ENCODE measurements at regions not wholly inside any gene's neighbourhood (a gene's known extent, or its start where the extent isn't known, plus 50 kb on each side); places are given as distances from the start of the nearest gene placed in this dataset.

DNA sequence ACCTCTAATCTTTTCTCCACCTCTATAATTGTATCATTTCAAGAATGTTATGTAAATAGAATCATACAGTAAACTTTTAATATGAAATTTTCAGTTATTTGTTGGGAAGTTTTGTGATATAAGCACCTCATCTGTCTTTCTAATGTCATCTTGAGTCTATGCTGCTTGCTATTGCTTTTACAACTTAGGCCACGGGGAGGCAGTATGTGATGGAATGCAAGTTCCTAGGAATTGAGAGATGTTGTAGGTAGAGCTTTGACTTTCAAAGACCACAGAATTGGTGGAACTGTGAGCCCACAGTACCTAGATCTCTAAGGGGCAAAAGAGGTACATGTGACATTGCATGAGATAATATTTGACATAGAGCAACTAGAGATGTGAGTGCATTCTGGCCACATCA lies 328.3 kb downstream of the MFSD1 start:
- no peak for DNase-seq (ENCODE audit: low spot score)

DNA sequence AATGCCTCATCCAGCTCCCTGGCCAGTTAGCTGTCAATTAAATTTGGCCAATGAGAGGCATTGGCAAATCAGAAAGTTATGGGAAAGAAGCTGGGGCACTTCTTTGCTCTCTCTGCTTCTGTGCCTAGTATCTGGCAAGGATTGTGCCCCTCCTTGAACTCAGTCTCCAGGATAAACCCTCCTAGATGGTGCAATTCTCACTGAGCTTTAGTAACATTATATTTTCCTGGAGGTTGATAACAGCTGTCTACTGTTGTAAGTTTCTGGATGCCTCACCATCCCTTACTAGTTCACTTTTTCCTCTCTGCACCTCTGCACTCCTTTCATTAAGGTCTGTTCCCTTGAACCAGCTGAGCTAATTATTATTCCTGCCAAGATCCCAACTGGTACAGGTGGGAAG lies 329.5 kb downstream of the MFSD1 start:
- DNase-seq (ENCODE audit: low spot score): no peak

DNA sequence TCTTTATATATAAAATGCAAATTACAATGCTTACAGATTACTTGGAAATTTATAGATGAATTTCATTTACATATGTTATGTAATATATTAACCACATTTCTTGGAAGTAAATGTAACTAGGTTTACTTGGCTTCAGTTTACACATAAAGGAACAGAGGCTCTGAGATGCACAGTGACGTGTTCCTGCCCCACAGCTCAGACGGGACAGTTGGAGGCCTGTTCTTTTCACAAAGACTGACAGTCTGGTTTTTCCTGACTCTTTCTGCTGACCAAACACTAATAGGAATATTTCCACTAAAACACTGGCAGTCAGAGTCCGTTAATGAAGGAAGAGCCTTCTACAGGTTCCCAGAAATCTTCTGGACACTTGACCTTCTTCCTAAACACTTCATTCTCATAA lies 336.1 kb downstream of the MFSD1 start:
- no peak for DNase-seq (ENCODE audit: low spot score)

DNA sequence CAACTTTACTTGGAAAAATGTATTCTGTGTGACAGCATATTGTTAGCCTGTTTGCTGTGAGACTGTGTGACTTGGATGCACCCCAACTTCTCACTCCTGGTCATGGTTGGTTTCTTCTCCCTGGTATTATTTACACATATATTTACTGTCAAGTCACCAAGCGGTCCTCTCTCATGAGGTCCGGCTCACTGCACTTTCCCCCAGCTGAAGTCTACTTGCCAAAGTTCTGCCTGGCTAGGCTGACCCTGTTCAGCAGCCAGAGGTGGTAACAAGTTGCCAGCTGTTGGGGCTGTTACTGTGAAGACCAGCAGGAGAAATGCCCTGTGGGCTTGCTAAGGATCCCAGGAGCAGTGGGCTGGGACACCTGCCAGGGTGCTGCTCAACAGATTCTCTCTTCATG lies 337.5 kb downstream of the MFSD1 start:
- DNase-seq (ENCODE audit: low spot score): no peak

DNA sequence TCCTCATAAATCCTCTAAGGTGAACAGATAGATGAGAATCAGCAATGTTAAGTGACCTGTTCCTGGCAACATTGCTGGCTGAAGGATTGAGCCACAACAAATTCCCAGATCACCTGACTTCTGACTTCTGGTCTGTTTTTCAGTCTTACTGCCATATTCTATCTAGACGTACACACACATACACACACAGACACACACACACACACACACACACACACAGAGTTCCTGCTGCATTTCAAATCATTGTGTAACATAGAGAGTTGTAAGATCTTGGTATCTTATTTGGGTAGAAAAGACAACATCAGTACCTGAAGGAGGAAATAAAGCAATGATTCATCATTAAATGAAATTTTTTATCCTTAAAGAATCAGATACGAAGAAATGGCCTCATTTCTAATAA lies 342.6 kb downstream of the MFSD1 start:
- no peak for DNase-seq (ENCODE audit: low spot score)

DNA sequence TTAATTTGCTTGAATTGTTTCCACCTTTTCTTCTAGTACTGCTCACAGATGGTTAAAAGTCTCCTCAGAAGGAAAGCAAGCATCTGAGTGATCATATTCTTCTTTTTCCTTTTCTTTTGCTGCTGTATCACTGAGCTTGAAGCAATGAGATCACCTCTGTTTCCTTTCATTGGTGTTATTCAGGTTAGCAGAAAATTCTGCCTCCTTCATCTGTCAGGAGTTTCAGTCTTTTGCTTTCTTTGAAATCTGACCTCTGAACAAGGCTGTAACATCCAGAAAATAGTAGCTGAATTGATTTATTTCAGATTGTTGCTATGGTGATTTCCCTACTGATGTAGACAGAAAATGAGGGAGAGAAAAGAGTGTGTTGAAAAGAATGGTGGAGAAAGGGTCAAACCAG lies 343.0 kb downstream of the MFSD1 start:
- no peak for DNase-seq (ENCODE audit: low spot score)

DNA sequence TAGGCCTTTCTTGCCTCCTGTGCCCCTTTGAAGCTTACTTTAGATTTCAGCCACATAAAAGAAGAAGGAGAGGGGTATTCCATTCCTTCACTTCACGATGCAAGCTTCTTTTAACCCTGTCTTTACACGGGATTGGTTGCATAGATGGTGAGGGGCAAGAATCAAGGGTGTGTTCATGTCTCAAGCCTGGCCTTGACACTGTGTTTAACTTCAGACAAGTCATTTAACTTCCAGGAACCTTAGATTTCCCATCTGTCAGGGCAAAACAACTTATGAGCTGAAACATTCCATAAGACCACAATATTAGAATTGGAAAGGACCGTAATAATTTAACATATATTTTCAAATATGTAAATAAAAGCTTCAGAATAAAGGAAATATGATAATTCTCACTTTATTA lies 344.5 kb downstream of the MFSD1 start:
- no peak for DNase-seq (ENCODE audit: low spot score)

DNA sequence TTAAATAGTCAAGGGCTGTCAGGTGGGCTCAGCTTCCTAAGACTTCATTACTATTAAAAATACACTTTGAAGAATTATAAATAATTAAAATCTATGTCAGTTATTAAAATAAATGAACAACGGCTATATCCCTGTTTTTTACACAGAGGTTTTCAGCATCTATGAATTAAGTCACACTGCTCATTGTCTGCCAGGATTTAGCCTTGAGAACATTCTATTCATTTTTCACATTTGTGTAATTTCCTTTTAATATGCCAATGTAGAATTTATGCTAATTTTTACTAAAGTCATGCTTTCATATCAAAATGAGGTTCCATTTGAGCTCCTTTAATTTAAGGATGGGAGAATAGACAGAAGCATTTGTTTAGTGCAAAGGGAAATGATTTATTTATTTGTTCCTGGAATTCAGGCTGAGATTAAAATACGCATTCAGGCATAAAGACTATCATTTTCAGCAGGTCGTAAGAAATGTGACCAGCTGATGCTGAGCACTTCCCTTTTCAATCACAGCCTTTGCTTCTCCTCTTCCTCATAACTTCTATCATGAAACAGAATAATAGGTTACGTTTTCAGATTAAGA lies 345.1 kb downstream of the MFSD1 start:
- no peak for DNase-seq (ENCODE audit: low spot score)

DNA sequence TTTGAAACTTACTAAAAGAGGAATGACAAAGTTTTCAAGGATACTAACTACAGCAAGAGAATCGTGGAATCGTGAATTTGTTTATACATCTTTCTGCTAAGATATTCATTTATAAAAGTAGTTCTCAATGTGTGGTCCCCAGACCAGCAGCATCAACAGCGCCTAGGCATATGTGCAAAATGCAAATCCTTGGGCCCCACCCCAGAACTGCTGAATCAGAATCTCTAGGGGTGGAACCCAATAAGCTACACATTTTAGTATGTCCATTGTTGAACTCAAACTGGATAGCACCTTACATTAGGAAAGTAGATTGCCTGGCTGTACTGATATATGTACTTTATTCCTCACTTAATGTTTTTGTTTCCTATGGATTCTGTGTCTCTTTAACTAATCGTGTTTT lies 346.0 kb downstream of the MFSD1 start:
- DNase-seq (ENCODE audit: low spot score): no peak

DNA sequence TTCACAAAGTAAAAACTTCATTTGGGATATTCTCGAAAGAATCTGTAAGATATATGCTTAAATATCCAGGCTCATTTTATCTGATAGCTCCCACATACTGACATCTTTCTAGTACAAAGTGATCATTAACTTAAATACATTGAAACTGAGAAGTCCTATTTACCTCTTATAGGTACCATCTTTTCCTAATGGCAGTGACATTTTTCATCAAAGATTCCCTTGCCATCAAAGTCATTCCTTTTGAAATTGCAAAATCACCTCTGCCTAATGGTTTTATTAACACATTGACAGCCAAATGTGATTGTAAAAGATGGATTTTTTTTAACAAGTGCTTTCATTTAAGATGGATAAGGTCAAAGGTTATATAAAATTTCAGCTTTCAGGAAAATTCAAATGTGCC lies 346.6 kb downstream of the MFSD1 start:
- DNase-seq (ENCODE audit: low spot score): no peak

DNA sequence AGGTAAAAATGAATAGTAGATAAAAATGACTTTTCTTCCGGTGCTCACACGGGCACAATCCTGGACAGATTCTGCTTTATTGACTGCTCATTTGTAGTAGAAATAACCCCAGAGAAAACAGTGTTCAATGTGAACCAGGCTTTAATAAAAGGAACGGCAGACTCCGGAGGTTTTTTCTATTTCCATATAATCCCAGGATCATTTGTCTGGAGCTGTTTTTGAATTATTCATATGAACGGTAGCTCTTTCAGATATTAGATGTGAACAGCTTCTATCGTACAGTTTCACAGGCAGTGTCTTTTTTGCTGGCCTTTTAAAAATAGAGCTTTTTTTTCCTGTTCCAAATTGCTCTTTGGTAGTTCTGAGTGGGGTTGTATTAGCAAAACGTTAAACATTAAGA lies 347.3 kb downstream of the MFSD1 start:
- no peak for DNase-seq (ENCODE audit: low spot score)

DNA sequence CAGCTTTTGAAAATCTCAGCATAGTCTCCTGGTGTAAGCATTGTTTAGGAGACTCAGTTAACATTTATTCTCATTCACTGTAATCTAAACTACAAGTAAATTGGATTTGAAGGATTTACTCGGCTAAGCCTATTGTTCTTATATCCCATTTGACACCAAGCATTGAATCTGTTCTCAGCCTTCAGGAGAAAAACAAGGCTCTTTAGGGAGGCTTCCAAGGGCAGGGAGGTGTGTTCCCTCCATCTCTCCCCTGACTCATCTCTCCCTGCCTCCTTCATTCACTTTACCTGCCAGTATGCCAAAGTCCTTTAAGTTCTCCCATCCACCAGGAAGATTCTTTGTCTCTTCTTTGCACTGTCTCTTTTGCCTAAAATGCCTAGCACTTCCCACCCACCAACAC lies 347.8 kb downstream of the MFSD1 start:
- DNase-seq (ENCODE audit: low spot score): no peak

DNA sequence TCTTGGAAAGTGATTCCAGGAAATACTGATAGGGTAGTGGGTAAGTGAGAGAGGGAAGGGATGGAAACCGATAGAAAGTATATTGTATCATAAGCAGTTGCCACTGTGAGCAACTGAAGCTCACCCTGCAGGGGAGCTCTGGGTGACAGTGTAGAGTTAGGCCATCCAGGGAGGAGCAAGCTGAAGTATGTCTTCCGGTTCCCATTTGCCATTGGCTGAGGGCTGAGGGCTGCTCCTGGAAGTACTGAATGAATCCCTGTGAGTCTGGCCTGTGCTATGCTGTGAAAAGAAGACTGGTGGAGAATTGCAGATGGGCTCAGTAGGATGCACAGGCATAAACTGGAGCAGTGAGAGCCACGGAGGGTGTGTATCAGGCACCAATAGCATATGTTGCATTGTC lies 348.3 kb downstream of the MFSD1 start:
- no peak for DNase-seq (ENCODE audit: low spot score)

DNA sequence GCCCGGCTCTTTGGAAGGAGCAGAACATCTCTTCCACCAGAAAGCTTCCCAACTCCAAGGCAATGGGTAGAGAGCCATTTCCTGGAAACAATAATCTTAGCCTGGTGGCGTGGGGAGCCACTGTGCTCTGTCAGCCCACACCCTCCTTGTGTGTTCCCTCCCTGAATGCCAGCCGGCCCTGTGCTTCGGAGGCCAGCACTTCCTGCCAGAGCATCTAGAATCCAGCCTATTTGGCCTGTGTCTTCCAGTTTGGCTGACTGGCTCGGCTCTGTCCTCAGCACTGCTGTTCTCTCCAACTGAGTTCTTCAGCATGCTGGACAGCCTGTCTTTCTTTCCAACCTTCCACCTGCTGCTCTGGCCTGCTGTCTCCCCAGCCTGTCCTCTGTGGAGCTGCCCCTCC lies 349.3 kb downstream of the MFSD1 start:
- no peak for DNase-seq (ENCODE audit: low spot score)

DNA sequence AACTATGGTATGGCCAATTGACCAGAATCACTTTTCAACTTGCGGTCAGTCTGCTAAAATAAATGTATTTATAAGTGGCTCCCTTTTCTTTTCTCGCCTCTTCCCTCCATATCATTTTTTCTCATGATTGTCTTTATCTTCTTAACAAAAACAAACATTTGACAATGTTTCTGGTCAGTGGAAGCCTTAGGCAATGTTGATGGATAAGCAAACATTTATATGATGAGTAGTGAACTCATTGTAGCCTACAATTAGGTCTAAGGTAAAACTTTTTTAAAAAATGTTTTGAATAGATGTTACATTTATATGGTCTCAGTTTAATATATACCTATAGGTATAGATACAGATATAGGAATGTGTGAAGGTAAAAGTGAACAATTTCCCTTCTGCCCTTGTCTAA lies 355.4 kb downstream of the MFSD1 start:
- DNase-seq (ENCODE audit: low spot score): no peak

DNA sequence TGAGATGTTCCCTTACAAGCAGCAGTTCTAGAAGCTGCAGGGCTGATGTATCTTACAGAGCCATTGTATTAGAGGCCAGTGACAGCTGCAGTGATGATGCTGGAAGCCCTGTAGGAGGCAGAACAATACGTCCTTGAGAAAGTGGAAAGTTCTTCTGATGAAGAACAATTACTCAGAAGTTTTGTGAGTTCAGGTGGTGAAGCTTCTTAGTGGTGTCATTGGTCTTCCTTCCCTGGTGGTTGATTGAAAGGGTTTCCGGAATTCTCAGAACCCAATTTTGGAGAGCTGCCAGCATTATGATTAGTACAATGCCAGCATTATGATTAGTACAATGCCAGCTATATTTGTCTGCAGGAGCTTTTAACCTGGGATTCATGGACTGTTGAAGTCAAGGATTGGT lies 356.4 kb downstream of the MFSD1 start:
- DNase-seq (ENCODE audit: low spot score): no peak

DNA sequence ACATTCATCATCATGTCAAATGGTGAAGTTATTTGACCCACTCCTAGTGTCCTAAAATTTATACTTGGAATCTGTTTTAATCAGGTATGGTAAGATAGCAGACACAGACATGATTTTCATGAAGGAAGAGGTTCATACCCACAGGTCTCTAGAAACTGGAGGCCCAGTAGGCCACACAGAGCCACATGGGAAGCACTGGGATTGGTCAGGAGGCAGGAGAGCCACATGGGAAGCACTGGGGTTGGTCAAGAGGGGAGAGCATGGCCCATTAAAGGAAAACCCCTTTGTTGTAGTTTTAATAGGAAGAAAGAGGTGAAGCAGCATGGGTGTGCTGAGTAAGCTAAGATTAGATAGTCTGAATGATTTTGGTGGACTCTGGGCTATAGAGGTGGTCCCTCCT lies 356.9 kb downstream of the MFSD1 start:
- DNase-seq (ENCODE audit: low spot score): no peak

DNA sequence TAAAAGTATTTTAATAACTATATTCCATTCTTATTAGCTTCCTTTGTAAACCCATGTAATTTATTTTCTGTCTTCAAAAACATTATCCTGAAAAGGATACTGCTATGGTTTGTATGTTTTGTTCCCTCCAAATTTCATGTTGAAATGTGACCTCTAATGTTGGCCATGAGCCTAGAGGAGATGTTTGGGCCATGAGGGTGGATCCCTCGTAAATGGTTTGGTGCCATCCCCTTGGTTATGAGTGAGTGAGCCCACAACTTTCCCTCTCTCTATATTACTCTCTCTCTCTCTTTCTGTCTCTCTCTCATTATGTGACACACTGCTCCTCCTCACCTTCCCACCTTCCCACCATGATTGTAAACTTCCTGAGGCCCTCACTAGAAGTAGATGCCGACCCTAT lies 357.7 kb downstream of the MFSD1 start:
- no peak for DNase-seq (ENCODE audit: low spot score)

DNA sequence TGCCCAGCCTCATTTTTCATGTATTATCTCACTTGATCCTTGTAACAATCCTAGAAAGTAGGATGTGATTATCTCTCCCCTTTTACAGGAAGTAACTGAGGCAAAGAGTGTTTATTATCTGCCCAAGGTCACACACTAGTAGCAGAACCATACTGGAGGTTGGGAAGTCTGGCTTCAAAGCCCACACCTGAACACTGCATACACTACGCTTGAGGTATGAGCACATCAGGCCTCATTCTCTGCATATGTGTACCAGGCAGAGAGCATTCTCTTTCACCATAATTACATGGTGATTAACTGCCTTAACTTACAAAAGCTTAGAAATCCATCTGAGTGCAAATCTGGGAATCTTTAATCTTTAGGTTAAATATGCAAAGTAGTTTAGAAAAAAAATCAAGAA lies 361.8 kb downstream of the MFSD1 start:
- DNase-seq (ENCODE audit: low spot score): no peak

DNA sequence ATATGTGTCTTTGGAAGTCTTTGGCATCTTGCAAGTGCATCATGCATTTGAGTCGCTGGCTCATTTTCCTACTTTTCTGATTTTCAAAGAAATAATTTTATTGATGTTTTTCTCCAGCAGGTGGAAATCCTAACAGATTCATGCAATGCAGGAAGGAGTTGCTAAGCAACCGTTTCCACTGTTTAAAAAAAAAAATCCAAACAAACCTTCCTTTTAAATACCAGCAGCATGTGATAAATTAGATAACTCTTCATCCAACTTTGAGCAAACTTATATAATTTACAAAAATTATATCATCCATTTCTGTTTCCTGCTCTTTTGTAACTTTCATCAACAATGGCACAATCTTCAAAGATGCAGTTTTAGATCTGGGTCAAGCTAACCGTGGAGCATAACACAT lies 364.1 kb downstream of the MFSD1 start:
- DNase-seq (ENCODE audit: low spot score): no peak

DNA sequence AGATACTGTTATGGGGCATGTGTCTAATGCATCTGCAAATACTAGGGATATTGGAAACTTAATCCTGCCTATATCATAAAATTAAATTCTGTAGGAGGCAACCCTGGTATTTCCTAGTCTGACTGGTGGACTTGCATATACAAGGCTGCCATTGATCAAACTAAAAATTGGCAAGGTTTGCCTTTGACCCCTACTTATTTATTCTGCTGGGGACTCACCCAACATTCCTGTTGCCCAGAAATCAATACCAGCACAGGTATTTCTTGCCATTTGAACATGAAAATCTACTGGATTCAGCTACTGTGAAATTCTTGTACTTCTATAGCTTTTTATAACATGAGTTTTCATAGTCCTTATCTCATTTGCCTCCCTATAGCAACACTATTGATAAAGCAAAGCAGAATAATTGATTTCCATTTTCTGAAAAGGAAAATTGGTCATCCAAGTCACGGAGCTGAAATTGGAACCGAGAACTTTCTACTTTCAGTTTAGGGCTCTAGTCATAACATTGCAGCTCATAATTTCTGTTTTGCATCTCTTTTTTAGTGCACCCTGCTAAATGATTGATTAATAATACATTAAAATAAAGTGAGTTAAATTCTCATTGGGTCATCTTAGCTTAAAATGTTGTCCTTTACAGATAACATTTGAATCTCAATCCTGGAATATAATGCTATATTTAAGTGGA lies 365.2 kb downstream of the MFSD1 start:
- no peak for DNase-seq (ENCODE audit: low spot score)

DNA sequence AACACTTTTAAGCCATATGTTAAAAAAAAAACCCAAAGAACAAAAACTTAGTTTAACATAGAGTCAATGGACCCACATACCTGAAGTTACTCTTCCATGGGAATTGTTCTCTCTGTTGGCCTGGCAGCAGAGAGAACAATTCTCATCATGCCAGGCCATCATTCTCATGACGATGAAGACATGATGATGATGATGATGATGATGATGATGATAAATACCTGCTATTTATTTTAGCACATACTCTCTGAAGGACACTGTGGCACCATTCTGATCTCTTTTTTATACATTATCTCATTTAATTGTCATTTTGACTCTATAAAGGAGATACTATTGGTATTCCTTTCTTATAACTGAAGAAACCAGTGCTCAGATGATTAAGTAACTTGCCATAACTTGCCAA lies 366.9 kb downstream of the MFSD1 start:
- DNase-seq (ENCODE audit: low spot score): no peak

DNA sequence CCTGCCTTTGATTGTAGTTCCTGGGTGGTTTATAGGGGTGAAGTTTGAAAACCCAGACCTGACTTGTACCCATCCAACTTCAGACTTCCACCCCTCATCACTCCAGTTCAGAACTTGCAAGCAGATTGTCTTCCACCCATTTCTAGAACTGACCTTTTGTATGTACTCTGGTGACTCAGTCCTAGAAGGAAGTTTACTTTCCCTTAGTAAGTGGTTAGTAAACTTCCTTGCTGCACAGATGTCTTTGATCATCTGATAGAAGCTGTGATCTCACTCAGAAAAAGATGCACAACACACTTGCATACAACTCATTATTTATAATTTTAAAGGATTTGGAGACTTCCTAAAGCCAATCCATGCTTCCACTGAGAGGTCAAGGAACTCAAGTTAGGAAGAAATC lies 368.0 kb downstream of the MFSD1 start:
- no peak for DNase-seq (ENCODE audit: low spot score)

DNA sequence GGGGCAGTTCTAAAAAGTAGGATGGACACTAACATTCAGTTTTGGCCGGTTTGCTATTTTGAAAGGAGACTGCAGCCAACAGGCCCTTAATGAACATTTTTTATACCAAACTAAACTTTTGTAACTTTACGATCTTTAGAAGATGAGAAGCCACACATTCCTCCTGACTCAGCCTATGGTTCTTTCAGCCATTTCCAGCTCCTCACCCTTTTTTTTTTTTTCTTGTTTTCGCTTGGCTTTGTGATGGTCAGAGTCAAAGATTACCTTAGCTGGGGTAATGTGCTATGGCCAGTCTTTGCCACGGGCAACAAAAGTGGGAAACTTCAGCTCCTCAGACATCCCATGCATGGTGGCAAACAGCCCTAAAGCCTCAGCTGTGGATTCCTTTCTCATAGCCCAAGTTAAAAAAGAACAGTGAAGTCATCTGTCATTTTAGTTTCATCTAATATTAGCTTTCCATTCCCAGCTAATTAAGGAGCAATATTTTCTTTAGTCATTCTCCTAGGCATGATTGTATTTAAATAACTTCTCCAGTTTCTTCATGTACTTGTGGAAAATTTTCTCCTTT lies 368.7 kb downstream of the MFSD1 start:
- no peak for DNase-seq (ENCODE audit: low spot score)
